HG02798 (cell line): ENCODE measurements at regions not wholly inside any gene's neighbourhood (a gene's known extent, or its start where the extent isn't known, plus 50 kb on each side); places are given as distances from the start of the nearest gene placed in this dataset.

Source experiments
- ATAC-seq: cut with Tn5 transposase; IDR thresholded peaks from one replicate; pipeline ENCODE4 v1.9.1; 2021; ENCODE audit warnings: mild to moderate bottlenecking; ENCODE audit not compliant: unreplicated experiment, poor library complexity

- no peak for ATAC-seq
Observed at GRCh38 chr1:172882385-172882784, 168.4 kb downstream of the TNFSF18 start.

- no peak for ATAC-seq
Observed at GRCh38 chr1:172882791-172883386, 167.9 kb downstream of the TNFSF18 start.

- peak; percentile 81 for ATAC-seq
Observed at GRCh38 chr1:172883387-172883791, 167.4 kb downstream of the TNFSF18 start.

GRCh38 chr1:172883844-172884243, 166.9 kb downstream of the TNFSF18 start:
- peak; percentile 28 for ATAC-seq

GRCh38 chr1:172885411-172885810, 165.3 kb downstream of the TNFSF18 start:
- ATAC-seq = no peak

GRCh38 chr1:172885971-172886370, 164.8 kb downstream of the TNFSF18 start:
- no peak for ATAC-seq

GRCh38 chr1:172887162-172887561, 163.6 kb downstream of the TNFSF18 start:
- no peak for ATAC-seq

GRCh38 chr1:172893146-172893841, 157.4 kb downstream of the TNFSF18 start:
- no peak for ATAC-seq

- no peak for ATAC-seq
Observed at GRCh38 chr1:172894349-172895049, 156.2 kb downstream of the TNFSF18 start.

GRCh38 chr1:172895050-172895460, 155.7 kb downstream of the TNFSF18 start:
- peak; percentile 76 for ATAC-seq

GRCh38 chr1:172895761-172896160, 155.0 kb downstream of the TNFSF18 start:
- no peak for ATAC-seq

GRCh38 chr1:172897738-172898137, 153.0 kb downstream of the TNFSF18 start:
- no peak for ATAC-seq

- ATAC-seq = no peak
Observed at GRCh38 chr1:172898866-172899265, 151.9 kb downstream of the TNFSF18 start.

- ATAC-seq = no peak
Observed at GRCh38 chr1:172900376-172900997, 150.3 kb downstream of the TNFSF18 start.

- no peak for ATAC-seq
Observed at GRCh38 chr1:172902200-172902599, 148.5 kb downstream of the TNFSF18 start.

- ATAC-seq = no peak
Observed at GRCh38 chr1:172902861-172903381, 147.8 kb downstream of the TNFSF18 start.

GRCh38 chr1:172903581-172904220, 147.0 kb downstream of the TNFSF18 start:
- ATAC-seq = no peak

GRCh38 chr1:172905452-172905851, 145.3 kb downstream of the TNFSF18 start:
- no peak for ATAC-seq

- no peak for ATAC-seq
Observed at GRCh38 chr1:172906778-172907592, 143.8 kb downstream of the TNFSF18 start.
